GM19239 (cell line): ENCODE measurements at regions not wholly inside any gene's neighbourhood (a gene's known extent, or its start where the extent isn't known, plus 50 kb on each side); places are given as distances from the start of the nearest gene placed in this dataset.
"Not testable (repeated sequence)": the region's sequence is repeated elsewhere in the genome, so short reads cannot be mapped to it uniquely, and the experiment has no call there.

Experiments
- DNase-seq: peaks from one replicate; pipeline ENCODE4 v3.0.0; 2011; ENCODE audit warnings: low spot score; ENCODE audit not compliant: insufficient read length
- FAIRE-seq: peaks from 2 replicates; lab custom pipeline; 2011; peaks lifted over from hg19 to GRCh38; lab: Jason Lieb, UNC

GRCh38 chr1:184176058-184176457 lies 124.5 kb downstream of the TSEN15 start:
- no peak for DNase-seq
- FAIRE-seq, result no peak

- DNase-seq (no peak), FAIRE-seq (no peak)
These were observed 129.5 kb downstream of the TSEN15 start for GRCh38 chr1:184181044-184181443.

GRCh38 chr1:184183919-184184318 lies 132.4 kb downstream of the TSEN15 start:
- DNase-seq (no peak), FAIRE-seq (no peak)

- DNase-seq, FAIRE-seq: not testable (repeated sequence)
These were observed 133.1 kb downstream of the TSEN15 start for GRCh38 chr1:184184614-184185013.

GRCh38 chr1:184185347-184185746 lies 133.8 kb downstream of the TSEN15 start:
- DNase-seq (no peak), FAIRE-seq (no peak)

GRCh38 chr1:184186167-184186566 lies 134.6 kb downstream of the TSEN15 start:
- no peak for DNase-seq
- FAIRE-seq, result no peak

- DNase-seq, result no peak
- no peak for FAIRE-seq
These were observed 135.6 kb downstream of the TSEN15 start for GRCh38 chr1:184187097-184187496.

GRCh38 chr1:184188037-184188436 lies 136.5 kb downstream of the TSEN15 start:
- DNase-seq, result no peak
- FAIRE-seq, result no peak

GRCh38 chr1:184189361-184189760 lies 137.8 kb downstream of the TSEN15 start:
- no peak for DNase-seq
- no peak for FAIRE-seq

- DNase-seq, result no peak
- no peak for FAIRE-seq
These were observed 139.1 kb downstream of the TSEN15 start for GRCh38 chr1:184190616-184191015.

GRCh38 chr1:184191181-184191621 lies 139.7 kb downstream of the TSEN15 start:
- DNase-seq (no peak), FAIRE-seq (no peak)

GRCh38 chr1:184192796-184193195 lies 141.3 kb downstream of the TSEN15 start:
- FAIRE-seq (no peak), DNase-seq (no peak)

GRCh38 chr1:184193451-184193850 lies 141.9 kb downstream of the TSEN15 start:
- FAIRE-seq, result no peak
- DNase-seq, result no peak

- no peak for FAIRE-seq
- no peak for DNase-seq
These were observed 142.7 kb downstream of the TSEN15 start for GRCh38 chr1:184194236-184194635.

- DNase-seq, FAIRE-seq: not testable (repeated sequence)
These were observed 144.2 kb downstream of the TSEN15 start for GRCh38 chr1:184195722-184196121.

GRCh38 chr1:184197831-184198230 lies 146.3 kb downstream of the TSEN15 start:
- DNase-seq (no peak), FAIRE-seq (no peak)

GRCh38 chr1:184199036-184199435 lies 147.5 kb downstream of the TSEN15 start:
- no peak for FAIRE-seq
- DNase-seq, result no peak

GRCh38 chr1:184199438-184200085 lies 148.0 kb downstream of the TSEN15 start:
- DNase-seq (no peak), FAIRE-seq (no peak)

GRCh38 chr1:184208622-184209021 lies 157.1 kb downstream of the TSEN15 start:
- FAIRE-seq (no peak), DNase-seq (no peak)

GRCh38 chr1:184210031-184210430 lies 158.5 kb downstream of the TSEN15 start:
- FAIRE-seq, result no peak

GRCh38 chr1:184210862-184211261 lies 159.3 kb downstream of the TSEN15 start:
- FAIRE-seq (no peak), DNase-seq (no peak)

More at GRCh38 chr1:184210031-184210430, 158.5 kb downstream of the TSEN15 start:
- DNase-seq, result no peak

GRCh38 chr1:184212649-184213314 lies 161.3 kb downstream of the TSEN15 start:
- no peak for DNase-seq
- no peak for FAIRE-seq
